PC-3 (cell line): ENCODE measurements at regions not wholly inside any gene's neighbourhood (a gene's known extent, or its start where the extent isn't known, plus 50 kb on each side); places are given as distances from the start of the nearest gene placed in this dataset.

Experiments
- ATAC-seq: fragments of 200-7000 bp; cut with Tn5 transposase; 2 replicates; pipeline ENCODE4 v1.9.1; 2020; ENCODE audit warnings: mild to moderate bottlenecking, moderate library complexity
- BruUV-seq: library from RNA; stranded (reverse); fragments of 400-500 nt; replicated peaks from 2 replicates; lab custom pipeline; 2021; lab: Mats Ljungman, UMichigan
- CTCF ChIA-PET: fragments of 300-600 bp; sonication (Branson Sonifier 250); formaldehyde crosslinking; loops from one replicate; lab custom pipeline; 2022; ENCODE audit warnings: antibody characterized with exemption; lab: Charles Lee
- POLR2A ChIA-PET: fragments of 300-600 bp; sonication (Branson Sonifier 250); formaldehyde crosslinking; loops from one replicate; lab custom pipeline; 2022; ENCODE audit warnings: antibody characterized with exemption; ENCODE audit not compliant: unreplicated experiment; lab: Charles Lee
- DNase-seq: peaks from one replicate; pipeline ENCODE4 v3.0.0-alpha.2; 2015
- H2AFZ ChIP-seq: fragments of 300-600 bp; sonication (generic); 2 replicates; pipeline ENCODE4 v1.6.0; 2016; ENCODE audit warnings: antibody characterized with exemption, low read length
- H3F3A ChIP-seq: fragments of 300-600 bp; sonication (generic); one replicate; pipeline ENCODE4 v1.6.0; 2017; ENCODE audit warnings: antibody characterized with exemption, low read length, control low read depth, mild to moderate bottlenecking; ENCODE audit not compliant: unreplicated experiment
- H3K27ac ChIP-seq: fragments of 300-600 bp; sonication (generic); 2 replicates; pipeline ENCODE4 v1.5.1; 2016; ENCODE audit warnings: mild to moderate bottlenecking, low read length
- H3K27me3 ChIP-seq: fragments of 300-600 bp; sonication (generic); 2 replicates; pipeline ENCODE4 v1.6.1; 2016; ENCODE audit warnings: low read length, mixed read lengths
- H3K36me3 ChIP-seq: fragments of 300-600 bp; sonication (generic); 2 replicates; pipeline ENCODE4 v1.6.1; 2016; ENCODE audit warnings: low read depth, mixed run types, low read length, mixed read lengths
- H3K4me1 ChIP-seq: fragments of 300-600 bp; sonication (generic); 2 replicates; pipeline ENCODE4 v1.5.1; 2016; ENCODE audit warnings: low read length; ENCODE audit not compliant: insufficient read depth
- H3K4me2 ChIP-seq: fragments of 300-600 bp; sonication (generic); 2 replicates; pipeline ENCODE4 v1.6.0; 2016; ENCODE audit warnings: low read length
- H3K4me3 ChIP-seq: fragments of 300-600 bp; sonication (generic); 2 replicates; pipeline ENCODE4 v1.5.1; 2016; ENCODE audit warnings: mild to moderate bottlenecking, low read length, mixed read lengths
- H3K79me2 ChIP-seq: fragments of 300-600 bp; sonication (generic); 2 replicates; pipeline ENCODE4 v1.6.1; 2017; ENCODE audit warnings: low read length, mixed read lengths
- H3K9ac ChIP-seq: fragments of 300-600 bp; sonication (generic); 2 replicates; pipeline ENCODE4 v1.6.0; 2016; ENCODE audit warnings: mild to moderate bottlenecking, low read length
- H3K9me2 ChIP-seq: fragments of 300-600 bp; sonication (generic); replicated peaks from 2 replicates; pipeline ENCODE4 v1.6.1; 2016; ENCODE audit warnings: mixed run types, low read length, mixed read lengths
- H3K9me3 ChIP-seq: fragments of 300-600 bp; sonication (generic); 2 replicates; pipeline ENCODE4 v1.6.1; 2016; ENCODE audit warnings: low read length, mixed read lengths
- H4K20me1 ChIP-seq: fragments of 300-600 bp; sonication (generic); 2 replicates; pipeline ENCODE4 v1.6.1; 2016; ENCODE audit warnings: low read length, mixed read lengths
- CTCF ChIP-seq: fragments of 300-600 bp; sonication (generic); conservative IDR thresholded peaks from 2 replicates; pipeline ENCODE4 v1.5.1; 2017; ENCODE audit warnings: antibody characterized with exemption, low read depth, mild to moderate bottlenecking, low read length
- EZH2 ChIP-seq: fragments of 300-600 bp; sonication (generic); IDR thresholded peaks from one replicate; pipeline ENCODE4 v1.6.1; 2017; ENCODE audit warnings: antibody characterized with exemption, mild to moderate bottlenecking, low read length; ENCODE audit not compliant: unreplicated experiment
- EZH2phosphoT487 ChIP-seq: fragments of 300-600 bp; sonication (generic); IDR thresholded peaks from 2 replicates; pipeline ENCODE4 v1.6.1; 2018; ENCODE audit warnings: mild to moderate bottlenecking, antibody characterized with exemption, low read length, borderline replicate concordance
- intact Hi-C: fragments of 100-400 bp; cut with micrococcal nuclease; formaldehyde crosslinking; loops from 2 replicates; pipeline ENCODE4 v1.9.0; 2023

GRCh38 chr1:192751260-192751659 lies 57.6 kb upstream of the RGS2 start:
- Histone ChIP-seq H3K27ac (no peak overlapping the region), H3K27me3 (no peaks in the 10 kb centered on the region), H3K79me2 (no peaks in the 10 kb centered on the region), H3K9me3 (no peaks in the 10 kb centered on the region), H3K9ac (no peak overlapping the region), H3K36me3 (no peaks in the 10 kb centered on the region), H3K4me3 (no peak overlapping the region), H4K20me1 (no peaks in the 10 kb centered on the region), H3K4me1 (no peaks in the 10 kb centered on the region), H3K4me2 (no peak overlapping the region), H2AFZ (no peak overlapping the region), H3F3A (no peaks in the 10 kb centered on the region), H3K9me2 (no peaks in the 10 kb centered on the region)
- CTCF ChIA-PET = no interaction called here
- no TSS peak for BruUV-seq
- intact Hi-C loops = no loop called here
- POLR2A ChIA-PET = no interaction called here
- ATAC-seq = no peak
- no peak for TF ChIP-seq CTCF
- TF ChIP-seq EZH2phosphoT487 = no peak
- TF ChIP-seq EZH2 = no peak
- DNase-seq = no peak

GRCh38 chr1:192756314-192756713 lies 52.5 kb upstream of the RGS2 start:
- Histone ChIP-seq H3K79me2 (no peaks in the 10 kb centered on the region), H3K36me3 (no peaks in the 10 kb centered on the region), H3K9me2 (no peaks in the 10 kb centered on the region), H3K4me1 (no peaks in the 10 kb centered on the region), H3K4me3 (no peak overlapping the region), H3K9ac (no peak overlapping the region), H4K20me1 (no peaks in the 10 kb centered on the region), H3K27me3 (no peaks in the 10 kb centered on the region), H2AFZ (no peak overlapping the region), H3K27ac (no peak overlapping the region), H3K9me3 (no peaks in the 10 kb centered on the region), H3K4me2 (no peak overlapping the region), H3F3A (no peaks in the 10 kb centered on the region)
- BruUV-seq = no TSS peak
- CTCF ChIA-PET = no interaction called here
- DNase-seq (no peak), ATAC-seq (no peak)
- POLR2A ChIA-PET = no interaction called here
- TF ChIP-seq EZH2phosphoT487 (no peak), CTCF (no peak), EZH2 (no peak)
- intact Hi-C loops = no loop called here

- DNase-seq = no peak
- CTCF ChIA-PET = no interaction called here
- Histone ChIP-seq H3K4me3 (no peak overlapping the region), H3K4me2 (no peak overlapping the region), H3K9me3 (no peaks in the 10 kb centered on the region), H3K4me1 (no peaks in the 10 kb centered on the region), H3K9me2 (no peaks in the 10 kb centered on the region), H4K20me1 (no peaks in the 10 kb centered on the region), H3K79me2 (no peaks in the 10 kb centered on the region), H2AFZ (no peak overlapping the region), H3K27me3 (no peaks in the 10 kb centered on the region), H3K27ac (no peak overlapping the region), H3F3A (no peaks in the 10 kb centered on the region), H3K9ac (no peak overlapping the region), H3K36me3 (no peaks in the 10 kb centered on the region)
- BruUV-seq = no TSS peak
- ATAC-seq = no peak
- intact Hi-C loops = no loop called here
- TF ChIP-seq EZH2 = no peak
- POLR2A ChIA-PET = no interaction called here
Measured at GRCh38 chr1:192756847-192757246, 52.0 kb upstream of the RGS2 start.
